NCI-H524 treated with DMSO at 0.1 percent for 48 hours (cell line): ENCODE measurements at regions not wholly inside any gene's neighbourhood (a gene's known extent, or its start where the extent isn't known, plus 50 kb on each side); places are given as distances from the start of the nearest gene placed in this dataset.

Experiments used
- DNase-seq: peaks from one replicate; lab custom pipeline; 2025; lab: John Stamatoyannopoulos, UW

DNA sequence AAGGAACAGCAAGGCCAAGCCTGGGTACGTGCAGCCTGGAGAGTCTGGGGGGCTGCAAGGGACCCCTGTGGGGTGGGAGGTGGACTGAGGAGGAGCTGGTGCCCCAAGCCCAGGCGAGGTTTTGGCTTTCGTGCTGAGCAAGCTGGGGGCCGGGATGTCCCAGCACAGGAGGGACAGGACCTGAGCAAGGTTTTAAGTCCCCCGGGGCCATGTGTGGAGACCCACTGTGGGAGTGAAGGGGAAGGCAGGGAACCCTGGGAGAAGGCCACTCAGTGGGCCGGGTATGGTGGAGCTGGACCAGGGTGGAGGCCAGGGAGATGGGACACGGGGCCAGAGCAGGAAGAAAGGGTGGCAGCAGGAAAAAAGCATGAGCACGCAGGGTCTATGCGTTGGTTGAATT, 419.2 kb upstream of the SULF2 start:
- DNase-seq, result no peak

DNA sequence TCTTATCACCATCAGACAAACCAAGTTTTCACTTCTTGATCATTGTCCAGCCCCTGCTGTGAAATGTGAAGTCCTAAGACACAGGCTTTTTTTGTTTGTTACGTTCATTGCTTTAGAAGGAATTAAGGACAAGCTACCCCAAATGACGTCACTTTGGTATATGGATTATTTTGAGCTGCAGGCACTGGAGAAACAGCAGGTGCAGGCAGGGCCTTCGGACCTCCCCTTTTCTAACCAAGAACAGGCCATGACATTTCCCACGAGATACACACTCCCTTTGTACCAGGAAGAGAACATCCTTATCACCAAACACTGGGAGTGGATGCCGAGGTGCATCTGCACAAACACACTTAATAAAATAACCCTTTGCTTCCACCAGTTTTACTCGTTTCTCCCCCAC, 418.0 kb upstream of the SULF2 start:
- no peak for DNase-seq

DNA sequence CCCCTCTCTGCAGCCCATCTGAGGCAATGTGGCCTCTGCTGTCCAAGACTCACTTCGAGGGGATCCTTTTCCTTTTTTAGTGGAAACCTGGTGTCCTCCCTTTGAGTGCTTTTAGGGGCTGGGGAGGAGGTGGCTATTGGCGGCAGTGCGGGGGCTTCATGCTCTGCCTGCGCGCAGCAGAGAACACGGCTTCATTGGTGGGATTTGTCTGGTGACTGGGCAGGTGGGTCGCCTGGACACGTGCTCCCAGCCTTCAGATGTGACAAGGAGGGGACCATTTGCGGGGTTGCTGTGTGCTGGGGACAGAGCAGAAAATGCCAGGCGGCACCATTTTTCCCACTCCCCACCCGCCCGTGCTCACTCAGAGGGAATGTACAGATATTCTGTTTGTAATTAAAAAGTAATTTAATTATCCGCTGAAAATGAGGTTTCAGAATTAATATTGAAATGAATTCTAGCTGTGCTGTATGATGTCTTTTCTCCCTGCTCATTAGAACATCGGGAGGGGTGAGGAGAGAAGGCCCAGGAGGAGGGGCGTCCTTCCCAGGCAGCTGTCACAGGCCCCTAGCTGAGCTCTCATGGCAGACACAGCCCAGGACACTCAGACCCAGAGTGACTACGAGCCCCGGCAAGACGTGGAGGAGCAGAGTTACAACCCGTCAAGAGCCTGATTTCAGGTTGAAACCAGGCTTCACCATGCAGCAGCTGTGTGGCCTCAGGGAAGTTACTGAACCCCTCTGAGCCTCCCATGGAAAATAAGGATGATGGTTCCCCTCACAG, 417.2 kb upstream of the SULF2 start:
- DNase-seq, result no peak

DNA sequence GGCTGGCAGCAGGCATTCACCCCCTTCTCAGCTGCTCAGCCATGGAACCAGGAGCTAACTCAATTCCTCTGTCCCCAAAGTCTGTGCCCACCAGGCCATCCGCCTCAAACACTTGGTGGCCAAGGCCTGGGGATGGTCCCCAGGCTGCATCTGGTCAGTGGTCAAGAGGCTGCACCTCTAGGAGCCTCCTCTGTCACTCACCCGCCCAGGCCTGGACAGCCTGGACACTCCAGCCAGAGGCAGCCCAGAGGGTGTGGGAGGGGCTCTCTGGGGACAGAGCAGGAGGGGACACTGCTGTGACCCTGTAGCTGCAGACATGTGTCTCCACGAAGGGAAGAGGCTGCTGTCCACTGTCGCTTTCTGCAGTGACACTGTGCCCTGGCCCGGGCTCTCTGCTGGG, 416.6 kb upstream of the SULF2 start:
- no peak for DNase-seq

DNA sequence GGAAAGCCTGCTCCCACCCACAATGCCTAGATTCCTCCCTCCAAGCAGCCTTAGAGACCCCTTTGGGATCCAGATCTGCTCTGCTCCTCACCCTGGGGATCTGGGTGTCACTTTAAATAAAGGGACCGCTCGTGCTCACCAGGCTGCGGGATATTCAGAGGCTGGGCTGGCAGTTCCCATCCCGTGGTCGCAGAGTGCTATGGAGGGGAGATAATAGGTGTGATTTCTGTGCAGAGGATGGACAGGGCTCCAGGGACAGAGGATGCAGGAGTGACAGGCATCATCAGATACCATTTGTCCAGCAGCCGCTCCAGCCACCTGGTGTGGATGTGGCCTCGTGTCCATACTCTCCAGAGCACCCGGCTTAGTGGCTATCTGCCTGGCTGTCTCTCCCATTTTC, 415.9 kb upstream of the SULF2 start:
- no peak for DNase-seq

DNA sequence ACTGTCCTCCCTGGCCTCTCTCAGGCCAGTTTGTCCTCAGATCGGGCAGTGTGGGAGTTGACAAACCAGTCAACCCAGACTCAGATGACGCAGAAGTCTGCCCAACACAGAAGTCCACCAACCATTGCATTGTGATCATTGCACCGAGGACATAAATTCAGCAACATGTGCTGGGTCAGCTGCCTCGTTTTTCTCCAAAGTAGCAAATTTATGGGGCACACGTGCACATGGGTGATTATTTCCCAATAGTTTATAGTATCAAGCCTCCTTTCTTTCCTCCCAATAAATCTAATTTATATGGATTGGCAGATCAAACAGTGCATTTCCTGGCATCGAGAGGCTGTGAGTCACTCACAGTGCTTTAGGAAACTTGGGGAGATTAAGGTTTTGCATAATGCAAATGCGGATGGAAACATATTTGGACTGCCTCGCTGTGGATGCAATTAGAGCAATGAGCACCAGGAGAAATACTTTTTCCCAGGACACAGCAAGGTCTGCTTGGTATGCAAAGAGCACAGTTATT, 413.7 kb upstream of the SULF2 start:
- no peak for DNase-seq

DNA sequence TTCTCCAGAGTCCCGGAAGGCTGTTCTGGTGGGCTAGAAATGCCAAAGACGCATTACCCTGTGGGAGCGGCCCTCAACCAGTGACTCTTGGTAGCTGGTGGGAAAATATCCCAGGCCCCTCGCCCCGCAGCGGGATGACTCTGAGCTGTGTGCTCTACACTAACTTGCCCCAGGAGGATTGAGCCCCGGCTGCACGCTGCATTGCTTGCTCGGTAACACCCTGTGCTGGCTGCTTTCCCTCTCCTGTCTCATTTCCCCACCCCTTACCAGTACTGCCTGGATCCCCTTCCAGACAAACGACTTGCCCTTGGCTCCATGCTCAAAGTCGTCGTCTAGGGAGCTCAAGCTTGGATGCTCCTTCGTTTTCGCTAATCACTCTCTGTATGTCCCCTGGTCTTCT, 411.8 kb upstream of the SULF2 start:
- DNase-seq, result no peak

DNA sequence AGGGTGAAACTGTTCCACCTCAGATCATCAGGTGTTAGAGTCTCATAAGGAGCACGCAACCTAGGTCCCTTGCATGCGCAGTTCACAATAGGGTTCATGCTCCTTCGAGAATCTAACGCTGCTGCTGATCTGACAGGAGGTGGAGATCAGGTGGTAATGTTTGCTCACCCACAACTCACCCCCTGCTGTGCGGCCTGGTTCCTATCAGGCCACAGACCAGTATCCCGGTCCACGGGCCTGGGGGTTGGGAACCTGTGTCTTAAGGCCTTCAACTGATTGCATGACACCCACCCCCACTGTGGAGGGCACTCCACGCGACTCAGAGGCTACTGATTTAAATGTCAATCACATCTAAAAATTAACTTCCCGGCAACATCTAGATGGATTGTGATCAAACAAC, 411.2 kb upstream of the SULF2 start:
- no peak for DNase-seq

DNA sequence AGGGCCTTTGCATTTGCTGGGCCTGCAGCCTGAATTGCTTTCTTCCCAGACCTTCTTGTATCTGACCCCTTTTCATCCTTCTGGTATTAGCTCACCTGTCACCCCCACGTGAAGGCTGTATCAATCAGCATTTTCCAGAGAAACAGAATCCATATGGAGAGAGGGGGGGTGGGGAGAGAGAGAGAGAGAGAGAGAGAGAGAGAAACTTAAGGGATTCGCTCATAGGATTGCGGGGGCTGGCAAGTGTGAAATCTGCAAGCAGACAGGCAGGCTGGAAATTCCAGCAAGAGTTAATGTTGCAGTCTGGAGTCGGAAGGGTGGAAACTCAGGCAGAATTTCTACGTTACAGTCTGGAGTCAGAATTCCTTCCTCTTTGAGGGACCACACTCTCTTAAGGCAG, 410.7 kb upstream of the SULF2 start:
- no peak for DNase-seq

DNA sequence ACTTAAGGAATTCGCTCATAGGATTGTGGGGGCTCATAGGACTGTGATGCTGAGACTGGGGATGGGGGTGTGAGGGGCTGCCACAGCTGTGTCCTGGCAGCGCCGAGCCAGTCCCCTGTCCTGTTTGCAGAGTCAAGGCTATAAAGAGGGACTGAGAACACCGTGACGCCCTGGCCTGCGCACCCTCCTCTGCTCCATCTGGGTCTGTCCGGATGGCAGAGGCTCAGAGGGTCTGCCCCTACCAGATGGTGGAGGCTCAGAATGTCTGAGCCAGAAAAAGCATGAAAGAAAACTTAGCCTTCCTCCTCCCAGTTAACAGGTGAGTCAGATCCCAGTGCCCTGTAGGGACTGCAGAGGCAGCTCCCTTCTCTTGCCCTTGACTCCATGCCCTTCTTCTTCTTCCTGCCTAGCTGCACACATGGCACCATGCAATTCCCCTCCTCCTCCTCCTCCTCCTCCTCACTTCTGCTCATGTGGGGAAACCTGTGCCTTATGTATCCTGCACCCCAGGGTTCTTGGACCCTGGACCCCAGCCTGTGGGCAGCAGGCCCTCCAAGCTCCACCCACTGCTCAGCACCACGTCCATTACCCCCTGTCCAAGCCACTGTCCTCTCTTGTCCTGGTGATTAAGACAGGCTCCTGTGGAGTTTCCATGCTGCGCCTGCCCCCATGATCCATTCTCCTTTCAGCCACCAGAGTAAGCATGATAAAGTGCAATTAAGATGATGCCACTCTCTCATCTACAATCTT, 410.0 kb upstream of the SULF2 start:
- no peak for DNase-seq

DNA sequence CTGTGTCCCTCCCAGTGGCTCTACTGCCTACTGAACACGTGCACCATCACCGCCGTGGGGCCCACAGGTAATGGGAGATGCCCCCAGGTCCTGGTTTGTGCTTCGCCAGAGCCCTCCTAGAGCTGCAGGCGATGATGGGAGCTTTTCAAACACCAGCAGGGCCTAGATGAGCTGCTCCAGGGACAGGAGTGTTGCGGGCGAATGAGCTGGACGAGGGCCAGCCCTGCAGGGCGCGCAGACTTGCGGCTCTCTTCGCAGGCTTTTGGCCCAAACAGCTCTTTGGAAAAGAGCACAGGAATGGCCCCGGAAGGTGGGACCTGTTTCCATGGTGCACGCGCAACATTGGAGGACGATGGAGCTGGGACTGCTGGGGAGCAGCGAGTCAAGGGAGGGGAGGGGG, 409.3 kb upstream of the SULF2 start:
- DNase-seq, result no peak

DNA sequence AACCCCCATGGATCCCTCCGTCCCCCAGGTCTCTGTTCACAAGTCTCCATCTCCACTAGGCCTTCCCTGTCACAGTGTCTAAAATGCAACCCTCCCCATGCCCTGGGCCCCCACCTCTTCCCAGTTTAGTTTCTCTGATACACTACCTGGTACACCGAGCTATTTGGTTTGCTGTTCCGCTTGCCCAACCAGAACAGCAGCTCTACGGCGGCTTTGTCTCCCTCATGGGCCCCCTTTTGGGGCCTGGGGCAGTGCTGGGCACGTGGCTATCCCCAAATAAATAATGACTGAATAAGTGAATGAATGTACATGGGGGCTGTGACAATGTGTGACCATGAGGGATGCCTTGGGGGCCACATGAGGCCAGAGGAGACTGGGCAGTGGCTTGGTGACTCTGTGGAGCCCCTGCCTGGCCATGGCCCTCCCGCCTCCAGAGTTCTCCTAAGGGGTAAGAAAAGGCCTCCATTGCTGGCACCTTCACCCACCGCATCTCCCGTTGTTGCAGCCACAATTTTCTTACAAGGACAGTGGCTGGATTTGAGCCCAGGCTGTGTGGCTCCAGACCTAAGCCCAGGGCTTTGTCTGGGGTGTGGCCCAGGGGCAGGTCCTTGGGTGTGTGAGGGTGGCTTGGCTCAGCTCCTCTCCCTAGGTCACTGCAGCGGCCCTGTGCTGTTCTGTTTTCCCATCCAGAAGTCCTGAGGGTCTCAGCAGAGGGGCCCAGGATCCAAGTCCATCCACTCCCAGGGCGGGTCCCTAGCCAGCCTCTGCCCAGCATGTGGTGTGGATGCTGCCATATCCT, 408.5 kb upstream of the SULF2 start:
- no peak for DNase-seq

DNA sequence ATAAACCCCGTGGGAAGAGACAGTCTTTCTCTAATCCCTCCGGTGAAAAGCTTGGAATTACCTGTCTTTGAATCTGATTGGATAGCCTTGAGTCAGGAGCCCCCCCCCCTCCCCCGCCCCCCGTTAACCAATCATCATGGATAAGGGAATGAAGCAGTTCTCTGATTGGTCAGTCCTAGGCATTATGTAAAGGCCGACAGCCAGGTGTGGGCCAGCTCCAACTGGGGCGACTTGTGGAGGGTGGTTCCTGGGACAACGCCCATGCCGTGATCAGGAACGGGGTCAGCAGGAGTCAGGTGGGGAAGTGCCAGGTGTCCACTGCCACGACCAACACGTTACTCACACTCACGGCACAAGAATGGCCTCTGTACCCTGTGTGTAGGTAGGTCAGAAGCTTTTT, 406.8 kb upstream of the SULF2 start:
- DNase-seq, result no peak

DNA sequence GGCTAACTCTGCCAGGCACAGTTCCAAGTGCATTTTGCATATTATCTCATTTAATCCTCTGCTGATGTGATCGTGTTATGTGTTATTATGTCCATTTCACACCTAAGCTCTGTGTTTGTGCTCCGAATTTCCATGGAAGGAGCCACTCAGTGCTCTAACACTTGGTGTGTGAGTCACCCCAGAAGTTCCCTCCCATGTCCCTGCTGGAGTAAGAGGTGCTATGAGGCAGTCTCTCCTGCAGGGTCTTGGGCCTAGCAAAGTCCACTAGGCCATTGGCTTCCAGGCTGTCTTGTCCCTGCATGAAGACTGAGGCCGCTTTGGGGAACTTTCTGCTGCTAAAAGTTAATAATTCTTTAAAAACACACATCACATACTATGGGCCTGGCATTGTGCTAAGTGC, 405.9 kb upstream of the SULF2 start:
- DNase-seq, result no peak

DNA sequence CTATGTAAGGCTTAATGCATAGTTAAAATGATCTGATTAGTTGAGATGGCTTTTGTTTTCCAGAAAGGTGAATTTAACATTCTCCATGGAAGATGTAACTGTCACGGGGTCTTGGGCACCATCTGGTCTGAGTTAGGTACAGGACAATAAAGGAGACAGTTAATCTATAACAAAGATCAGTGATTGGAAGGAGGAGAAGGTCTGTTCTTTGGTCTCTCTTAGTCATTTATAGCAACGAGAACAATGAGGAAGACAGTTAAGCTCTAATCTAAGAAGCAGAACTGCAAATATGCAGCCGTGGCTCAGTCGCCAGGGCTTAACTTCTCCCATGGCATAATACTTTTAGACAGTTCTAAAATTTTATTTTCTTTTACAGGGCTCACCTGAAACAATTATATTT, 405.5 kb upstream of the SULF2 start:
- no peak for DNase-seq

DNA sequence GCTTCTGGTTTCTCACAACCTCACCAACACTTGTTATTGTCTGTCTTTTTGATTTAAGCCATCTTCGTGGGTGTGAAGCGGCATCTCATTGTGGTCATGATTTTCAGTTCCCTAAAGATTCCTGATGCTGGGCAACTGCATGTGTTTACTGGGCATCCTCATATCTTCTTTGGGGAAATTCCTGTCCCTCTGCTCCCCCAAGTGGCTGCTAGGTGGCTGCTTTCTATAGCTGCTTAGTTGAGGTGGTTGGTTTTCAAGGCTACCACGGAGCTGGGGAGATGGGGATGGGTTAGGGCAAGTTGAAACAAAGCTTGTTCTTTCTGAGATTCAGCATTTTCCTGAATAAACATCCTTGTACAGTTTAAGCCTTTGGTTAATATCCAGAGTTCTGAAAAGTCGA, 403.9 kb upstream of the SULF2 start:
- DNase-seq, result no peak

DNA sequence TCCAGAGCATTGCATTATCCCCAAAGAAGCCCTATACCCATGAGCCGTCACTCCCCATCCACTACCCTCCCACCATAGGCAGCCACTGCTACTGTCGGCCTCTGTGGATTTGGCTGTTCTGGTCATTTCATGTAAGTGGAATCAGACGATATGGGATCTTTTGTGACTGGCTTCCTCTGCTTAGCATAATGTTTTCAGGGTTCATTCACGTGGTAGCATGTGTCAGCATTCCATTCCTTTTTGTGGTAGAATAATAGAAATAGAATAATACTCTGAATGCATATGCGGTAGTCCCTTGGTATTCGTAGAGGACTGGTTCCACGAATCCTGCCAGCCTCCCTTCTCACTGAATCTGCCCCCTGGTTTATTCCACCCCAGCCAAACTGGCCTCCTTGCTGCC, 402.6 kb upstream of the SULF2 start:
- DNase-seq, result no peak

DNA sequence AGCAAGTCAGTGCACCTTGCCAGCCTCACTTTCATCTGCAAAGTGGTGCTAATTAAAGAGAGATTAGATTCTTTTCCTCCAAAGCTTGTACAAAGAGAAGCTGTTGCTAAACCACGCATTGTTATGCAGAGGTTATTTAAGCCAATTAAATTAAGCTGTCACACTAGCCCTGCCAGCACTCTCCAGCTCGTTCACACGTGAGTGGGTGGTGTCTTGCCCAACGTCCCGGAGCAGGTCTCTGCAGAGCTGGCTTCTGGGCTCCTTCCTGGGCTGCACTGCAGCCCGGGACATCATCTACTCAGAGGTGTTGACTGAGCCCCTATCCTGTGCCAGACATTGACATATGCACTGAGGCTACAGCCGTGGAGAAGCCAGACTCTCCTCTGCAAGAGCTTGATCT, 401.6 kb upstream of the SULF2 start:
- DNase-seq, result peak; percentile 23

DNA sequence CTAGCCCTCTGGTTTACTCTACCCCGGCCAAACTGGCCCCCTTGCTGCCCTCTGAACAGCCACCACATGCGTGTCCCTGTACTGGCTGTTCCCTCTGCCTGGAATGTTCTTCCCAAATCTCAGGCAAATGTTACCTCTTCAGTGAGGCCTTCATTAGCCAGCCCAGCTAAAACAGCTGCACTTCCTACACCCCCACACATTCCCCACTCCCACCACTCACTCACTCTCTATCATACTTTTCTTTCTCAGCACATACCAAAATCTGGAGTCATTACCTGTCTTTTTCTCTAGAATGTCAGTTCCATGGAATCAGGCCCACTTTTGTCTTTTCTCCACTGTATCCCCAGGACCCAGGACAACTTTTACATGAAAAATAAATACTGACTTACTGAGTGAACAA, 401.2 kb upstream of the SULF2 start:
- no peak for DNase-seq

DNA sequence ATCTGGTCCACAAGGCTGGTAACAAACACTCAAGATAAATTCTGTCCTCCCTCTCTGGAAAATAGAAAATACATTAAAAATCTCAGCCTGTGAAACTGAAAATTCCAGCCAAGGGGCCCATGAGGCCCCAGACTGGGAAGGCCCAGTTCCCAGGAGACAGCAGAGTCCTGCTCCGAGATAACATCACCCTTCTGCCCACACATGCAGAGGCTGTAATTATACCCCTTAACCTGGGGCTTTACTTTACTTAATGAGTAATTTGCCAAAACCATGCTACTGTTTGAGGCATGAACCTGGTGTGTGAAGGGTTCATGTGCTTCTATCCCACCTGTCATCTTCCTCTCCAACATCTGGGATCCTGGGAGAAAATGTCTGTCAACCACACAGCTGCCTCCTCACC, 398.9 kb upstream of the SULF2 start:
- DNase-seq, result no peak

DNA sequence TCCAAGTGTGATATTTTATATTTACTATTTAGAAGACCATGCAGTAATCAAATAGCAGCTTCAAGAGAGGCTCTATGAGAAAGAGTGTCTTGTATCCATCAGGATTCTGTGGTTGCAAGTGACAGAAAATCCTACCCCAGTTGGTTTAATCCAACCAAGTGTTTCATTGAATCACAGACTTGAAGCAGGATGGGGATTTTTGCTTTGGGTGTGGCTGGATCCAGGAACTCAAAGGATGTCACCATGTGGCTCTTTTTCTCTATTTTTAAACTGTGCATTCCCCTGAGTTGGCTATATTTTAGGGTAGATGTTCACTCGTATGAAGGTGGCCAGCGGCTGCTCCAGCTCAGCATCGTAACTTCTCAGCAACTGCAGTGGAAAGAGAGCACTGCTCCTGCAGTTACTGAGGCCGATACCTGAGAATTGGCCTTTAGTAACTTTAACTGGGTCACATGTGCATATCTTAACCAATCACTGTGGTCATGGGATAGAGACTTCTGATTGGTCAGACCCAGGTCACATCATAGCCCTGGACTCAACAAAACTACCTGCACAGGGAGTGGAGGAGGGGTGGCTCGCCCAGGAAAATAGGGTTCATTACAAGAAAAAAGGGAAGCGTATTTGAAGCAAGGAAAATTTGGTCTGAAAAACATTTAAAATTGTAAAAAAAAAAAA, 396.1 kb upstream of the SULF2 start:
- DNase-seq, result no peak

DNA sequence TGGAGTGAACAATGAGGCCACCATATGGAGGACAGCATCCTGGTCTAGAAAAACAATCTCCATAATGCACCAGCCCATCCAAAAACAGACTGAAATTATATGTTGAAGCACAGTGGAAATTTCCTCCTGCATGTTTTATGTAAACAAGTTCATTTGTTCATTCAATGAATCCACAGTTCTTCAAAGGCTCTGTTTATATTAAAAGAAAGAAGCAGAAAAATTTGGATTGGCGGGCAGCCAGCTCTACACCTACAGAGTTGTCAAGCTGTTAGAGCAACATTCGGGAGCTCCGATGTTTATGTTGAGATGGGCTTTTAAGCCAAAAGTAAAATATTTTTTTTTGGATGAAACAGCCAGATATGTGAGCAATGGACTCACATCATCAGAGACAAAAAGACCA, 395.3 kb upstream of the SULF2 start:
- DNase-seq, result no peak
